H1 (cell line): ENCODE measurements at regions not wholly inside any gene's neighbourhood (a gene's known extent, or its start where the extent isn't known, plus 50 kb on each side); places are given as distances from the start of the nearest gene placed in this dataset.

Experiments used
- CTCF ChIA-PET: fragments of 300-600 bp; sonication (Branson Sonifier 250); formaldehyde crosslinking; loops from one replicate; lab custom pipeline; 2021; ENCODE audit not compliant: partially characterized antibody; lab: Charles Lee
- POLR2A ChIA-PET: fragments of 300-600 bp; sonication (Branson Sonifier 250); formaldehyde crosslinking; loops from one replicate; lab custom pipeline; 2021; ENCODE audit warnings: inconsistent platforms; ENCODE audit not compliant: partially characterized antibody; lab: Charles Lee
- DNase-seq, 2 experiments: peaks; one replicate each; pipeline versions ENCODE4 v3.0.0 to v3.0.0-alpha.2; 2010 to 2022; ENCODE audit warnings: low spot score in 2 of 2, low read depth in 1 of 2, mixed read lengths in 1 of 2
- FAIRE-seq: peaks from 2 replicates; lab custom pipeline; 2011; peaks lifted over from hg19 to GRCh38; lab: Jason Lieb, UNC
- H2AFZ ChIP-seq: 2 replicates; pipeline ENCODE4 v1.8.1; 2012; ENCODE audit warnings: low read length, inconsistent platforms
- H2AK5ac ChIP-seq: 2 replicates; pipeline ENCODE4 v1.6.1; 2013; ENCODE audit warnings: low read depth, low read length
- H2BK120ac ChIP-seq: replicated peaks from 2 replicates; pipeline ENCODE3; 2013; ENCODE audit warnings: low read depth, low read length, inconsistent platforms
- H2BK12ac ChIP-seq: 2 replicates; pipeline ENCODE4 v1.6.1; 2013; ENCODE audit warnings: low read depth, low read length
- H2BK15ac ChIP-seq: 2 replicates; pipeline ENCODE4 v1.6.1; 2013; ENCODE audit warnings: low read length
- H2BK20ac ChIP-seq: 2 replicates; pipeline ENCODE4 v1.6.1; 2013; ENCODE audit warnings: low read length
- H2BK5ac ChIP-seq: 2 replicates; pipeline ENCODE4 v1.6.1; 2013; ENCODE audit warnings: low read depth, low read length
- H3K14ac ChIP-seq: 2 replicates; pipeline ENCODE4 v1.6.1; 2013; ENCODE audit warnings: inconsistent platforms; ENCODE audit not compliant: insufficient read length
- H3K18ac ChIP-seq: 2 replicates; pipeline ENCODE4 v1.6.1; 2013; ENCODE audit warnings: low read length; ENCODE audit errors: extremely low read depth
- H3K23ac ChIP-seq: 2 replicates; pipeline ENCODE4 v1.6.1; 2013; ENCODE audit warnings: inconsistent platforms; ENCODE audit not compliant: insufficient read length
- H3K23me2 ChIP-seq: 2 replicates; pipeline ENCODE4 v1.6.1; 2013; ENCODE audit warnings: low read depth, low read length
- H3K27ac ChIP-seq: 2 replicates; pipeline ENCODE4 v1.6.1; 2011; ENCODE audit warnings: low read depth, low read length, inconsistent platforms
- H3K27me3 ChIP-seq, 4 experiments: replicated peaks in 1 of 4; 1 replicate in 1 of 4; 2 replicates in 3 of 4; pipeline versions ENCODE4 v1.6.1 to v1.8.1; 2011 to 2013; ENCODE audit warnings: low read length in 3 of 4, mild to moderate bottlenecking in 3 of 4, inconsistent platforms in 2 of 4, mixed read lengths in 2 of 4, moderate library complexity in 1 of 4; ENCODE audit not compliant: control insufficient read depth in 3 of 4, insufficient read depth in 3 of 4; ENCODE audit errors: extremely low read depth in 1 of 4
- H3K36me3 ChIP-seq, 4 experiments: 2 replicates each; pipeline versions ENCODE4 v1.6.1 to v1.8.1; 2011 to 2013; ENCODE audit warnings: mild to moderate bottlenecking in 4 of 4, low read length in 3 of 4, moderate library complexity in 2 of 4, control low read depth in 1 of 4, inconsistent platforms in 1 of 4; ENCODE audit not compliant: insufficient read depth in 4 of 4, control insufficient read depth in 2 of 4
- H3K4ac ChIP-seq: replicated peaks from 2 replicates; pipeline ENCODE3; 2013; ENCODE audit warnings: low read length, low read depth, mixed read lengths, inconsistent platforms; ENCODE audit not compliant: insufficient read length
- H3K4me1 ChIP-seq, 4 experiments: replicated peaks in 1 of 4; 1 replicate in 1 of 4; 2 replicates in 3 of 4; pipeline versions ENCODE4 v1.6.1 to v1.8.1; 2011 to 2013; ENCODE audit warnings: low read length in 3 of 4, inconsistent platforms in 2 of 4, mixed read lengths in 1 of 4; ENCODE audit not compliant: insufficient read depth in 4 of 4, control insufficient read depth in 3 of 4
- H3K4me2 ChIP-seq, 2 experiments: 2 replicates each; pipeline versions ENCODE4 v1.6.1 to v1.8.1; 2011 to 2013; ENCODE audit warnings: low read depth in 2 of 2, low read length in 2 of 2, control low read depth in 1 of 2, inconsistent platforms in 1 of 2, mild to moderate bottlenecking in 1 of 2; ENCODE audit not compliant: insufficient read depth in 1 of 2
- H3K4me3 ChIP-seq, 4 experiments: fragments of 200-600, 300-600 bp in 1 of 4; sonication (generic), shearing (Covaris generic), sonication (Bioruptor Twin) in 1 of 4; 2 replicates each; pipeline versions ENCODE4 v1.5.1 to v1.8.1; 2011 to 2016; ENCODE audit warnings: low read length in 4 of 4, low read depth in 3 of 4, control low read depth in 2 of 4, inconsistent platforms in 2 of 4, mild to moderate bottlenecking in 2 of 4, mixed read lengths in 1 of 4, moderate library complexity in 1 of 4; ENCODE audit not compliant: insufficient read depth in 2 of 4; ENCODE audit errors: extremely low read depth in 1 of 4
- H3K56ac ChIP-seq: replicated peaks from 2 replicates; pipeline ENCODE3; 2013; ENCODE audit warnings: low read depth, mild to moderate bottlenecking, mixed read lengths, low read length, inconsistent platforms; ENCODE audit not compliant: insufficient read length
- H3K79me1 ChIP-seq: 2 replicates; pipeline ENCODE4 v1.6.1; 2013; ENCODE audit warnings: low read depth, low read length, control low read depth
- H3K79me2 ChIP-seq, 2 experiments: 2 replicates each; pipeline versions ENCODE4 v1.6.1 to v1.8.1; 2012 to 2013; ENCODE audit warnings: low read length in 2 of 2, mild to moderate bottlenecking in 2 of 2, inconsistent platforms in 1 of 2; ENCODE audit not compliant: insufficient read depth in 2 of 2, control insufficient read depth in 1 of 2
- H3K9ac ChIP-seq, 4 experiments: replicated peaks in 1 of 4; 1 replicate in 1 of 4; 2 replicates in 3 of 4; pipeline versions ENCODE4 v1.6.1 to v1.8.1; 2011 to 2013; ENCODE audit warnings: low read depth in 3 of 4, low read length in 3 of 4, control low read depth in 2 of 4, mild to moderate bottlenecking in 2 of 4, moderate library complexity in 2 of 4, inconsistent platforms in 1 of 4; ENCODE audit errors: extremely low read depth in 1 of 4
- H3K9me3 ChIP-seq, 2 experiments: 2 replicates each; pipeline versions ENCODE4 v1.6.1 to v1.8.1; 2012 to 2013; ENCODE audit warnings: mild to moderate bottlenecking in 2 of 2, moderate library complexity in 2 of 2, control low read depth in 1 of 2, inconsistent platforms in 1 of 2, low read depth in 1 of 2, low read length in 1 of 2, mixed read lengths in 1 of 2; ENCODE audit not compliant: insufficient read depth in 2 of 2
- H4K20me1 ChIP-seq, 2 experiments: replicated peaks in 1 of 2; 2 replicates each; pipeline versions ENCODE3 to v1.8.1; 2011 to 2013; ENCODE audit warnings: inconsistent platforms in 2 of 2, low read length in 2 of 2, mild to moderate bottlenecking in 1 of 2; ENCODE audit not compliant: insufficient read depth in 2 of 2, control insufficient read depth in 1 of 2
- H4K5ac ChIP-seq: 2 replicates; pipeline ENCODE4 v1.6.1; 2013; ENCODE audit warnings: low read length, low read depth, mixed read lengths, inconsistent platforms; ENCODE audit not compliant: insufficient read length
- H4K8ac ChIP-seq: 2 replicates; pipeline ENCODE4 v1.8.0; 2013; ENCODE audit warnings: mild to moderate bottlenecking, moderate library complexity, low read length, inconsistent platforms; ENCODE audit not compliant: insufficient read depth; ENCODE audit errors: extremely low read depth
- H4K91ac ChIP-seq: replicated peaks from 2 replicates; pipeline ENCODE3; 2013; ENCODE audit warnings: low read length, mixed read lengths, inconsistent platforms; ENCODE audit not compliant: insufficient read length
- ATF2 ChIP-seq: IDR thresholded peaks from 2 replicates; pipeline ENCODE4 v1.6.1; 2012; ENCODE audit warnings: low read length, inconsistent platforms
- BACH1 ChIP-seq: IDR thresholded peaks from 2 replicates; pipeline ENCODE4 v1.6.1; 2012; ENCODE audit warnings: low read length, improper control_type of control experiment
- BRCA1 ChIP-seq: IDR thresholded peaks from 2 replicates; pipeline ENCODE4 v1.6.1; 2012; ENCODE audit warnings: low read depth, low read length, improper control_type of control experiment
- MAFK ChIP-seq: IDR thresholded peaks from 2 replicates; pipeline ENCODE4 v1.6.1; 2012; ENCODE audit warnings: low read depth, mild to moderate bottlenecking, improper control_type of control experiment, low read length
- RBBP5 ChIP-seq: IDR thresholded peaks from 2 replicates; pipeline ENCODE4 v1.7.1; 2012; ENCODE audit warnings: low read depth, mild to moderate bottlenecking, inconsistent platforms, low read length, moderate library complexity, borderline replicate concordance
- RNF2 ChIP-seq: fragments of 200-900, 300-1000 bp; sonication (generic); IDR thresholded peaks from 2 replicates; pipeline ENCODE4 v1.7.1; 2016; ENCODE audit warnings: borderline replicate concordance, low read depth, mild to moderate bottlenecking, antibody characterized with exemption, low read length; ENCODE audit not compliant: poor library complexity, severe bottlenecking; ENCODE audit errors: missing control alignments
- RXRA ChIP-seq: IDR thresholded peaks from 2 replicates; pipeline ENCODE4 v1.6.1; 2011; ENCODE audit warnings: low read depth, mild to moderate bottlenecking, low read length, moderate library complexity; ENCODE audit not compliant: insufficient read depth
- WGBS, 2 experiments: shearing (Covaris generic) in 1 of 2; methylation state at CpG; one replicate each; pipeline versions ENCODE4 v1.1.6 to v1.1.7; 2013 to 2015; ENCODE audit warnings: low lambda C conversion rate in 2 of 2, mixed read lengths in 2 of 2, inconsistent platforms in 1 of 2, low coverage in 1 of 2, missing lambda C conversion rate in 1 of 2; ENCODE audit not compliant: insufficient replicate concordance in 2 of 2, insufficient coverage in 1 of 2, insufficient read length in 1 of 2; ENCODE audit errors: extremely low coverage in 1 of 2, missing lambda C conversion rate in 1 of 2; 5-methylcytosine and 5-hydroxymethylcytosine counted together

- WGBS, 2 experiments: 80% methylated on average over 4 of the region's 4 CpGs; no CpG with 5 or more reads in 1 of the 2 experiments
- H3K79me1 ChIP-seq: no peaks in the 10 kb centered on the region
- H3K18ac ChIP-seq: no peak overlapping the region
- no peak overlapping the region for H3K56ac ChIP-seq
- H4K8ac ChIP-seq: no peak overlapping the region
- H3K9ac ChIP-seq: no peak overlapping the region
- H2BK12ac ChIP-seq: no peak overlapping the region
- H2AK5ac ChIP-seq: no peak overlapping the region
- H3K4ac ChIP-seq: no peak overlapping the region
- no peak overlapping the region for H3K4me3 ChIP-seq
- no peaks in the 10 kb centered on the region for H3K27me3 ChIP-seq
- DNase-seq (no peak), FAIRE-seq (no peak)
- TF ChIP-seq ATF2 (no peak), RBBP5 (no peak), BACH1 (peak; percentile 86), BRCA1 (no peak), RNF2 (no peak), RXRA (no peak), MAFK (peak; percentile 61; the same call in 1 of the 2 replicates)
- no peak overlapping the region for H3K27ac ChIP-seq
- no peak overlapping the region for H4K91ac ChIP-seq
- no peak overlapping the region for H2BK5ac ChIP-seq
- ChIA-PET CTCF (no interaction called here), POLR2A (no interaction called here)
- H2BK120ac ChIP-seq: no peak overlapping the region
- no peak overlapping the region for H3K14ac ChIP-seq
- H2BK15ac ChIP-seq: no peak overlapping the region
- no peaks in the 10 kb centered on the region for H3K4me1 ChIP-seq
- H3K23me2 ChIP-seq: no peaks in the 10 kb centered on the region
- H2BK20ac ChIP-seq: no peak overlapping the region
- H3K23ac ChIP-seq: no peak overlapping the region
- H3K4me2 ChIP-seq: no peak overlapping the region
- no peak overlapping the region for H4K5ac ChIP-seq
- no peak overlapping the region for H2AFZ ChIP-seq
- no peaks in the 10 kb centered on the region for H3K36me3 ChIP-seq
- H4K20me1 ChIP-seq: no peaks in the 10 kb centered on the region
- H3K9me3 ChIP-seq: no peaks in the 10 kb centered on the region; a peak in 1 of 4 replicates
- H3K79me2 ChIP-seq: no peaks in the 10 kb centered on the region
Measured at GRCh38 chr13:85665286-85665685, 133.9 kb downstream of the SLITRK6 start.
